ENCODE measurements at regions not wholly inside any gene's neighbourhood (a gene's known extent, or its start where the extent isn't known, plus 50 kb on each side); places are given as distances from the start of the nearest gene placed in this dataset.

DNA sequence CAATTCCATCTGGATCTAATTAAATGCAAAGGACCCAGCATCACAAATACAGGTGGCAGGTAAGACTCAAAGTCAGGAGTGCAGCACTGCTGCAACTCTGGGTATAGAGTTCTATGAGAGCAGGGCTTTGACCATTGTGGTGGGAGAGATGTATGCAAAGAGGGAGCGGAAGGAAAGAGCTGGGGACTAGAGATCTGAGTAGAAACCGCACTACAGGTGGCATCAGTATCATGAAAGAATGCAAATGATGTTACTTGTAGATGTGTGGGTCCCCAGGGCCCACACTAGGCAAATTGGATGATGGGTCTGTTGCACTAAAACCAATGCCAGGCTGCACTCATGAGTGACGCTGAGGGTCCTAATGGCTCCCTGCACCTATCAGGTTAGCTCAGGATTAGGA is 287.1 kb upstream of the ASIC2 start:
- Histone ChIP-seq H3K4me2 (replicated peaks; ENCODE audit: extremely low read depth, low read length, poor library complexity, severe bottlenecking) (no peak overlapping the region), H3K27me3 (ENCODE audit: control insufficient read depth in 2 of 2, insufficient read depth in 2 of 2, low read length in 2 of 2) (no peaks in the 10 kb centered on the region), H4K20me1 (ENCODE audit: insufficient read depth, low read length) (no peaks in the 10 kb centered on the region), H2AFZ (ENCODE audit: insufficient read depth, low read depth, low read length, poor library complexity, severe bottlenecking) (no peak overlapping the region), H3K36me3 (replicated peaks in 1 of 2; ENCODE audit: control insufficient read depth in 1 of 2, insufficient read depth in 2 of 2, low read length in 2 of 2) (no peaks in the 10 kb centered on the region), H3K9ac (ENCODE audit: insufficient read depth, low read length, poor library complexity, severe bottlenecking) (no peak overlapping the region), H3K27ac (ENCODE audit: low read depth in 1 of 2, low read length in 2 of 2) (no peak overlapping the region), H3K79me2 (ENCODE audit: insufficient read depth, low read length) (no peaks in the 10 kb centered on the region), H3K4me1 (ENCODE audit: control insufficient read depth in 1 of 2, insufficient read depth in 2 of 2, low read length in 2 of 2) (no peaks in the 10 kb centered on the region), H3K9me3 (replicated peaks in 1 of 2; ENCODE audit: control insufficient read depth in 1 of 2, insufficient read depth in 1 of 2, low read length in 2 of 2) (no peaks in the 10 kb centered on the region), H3K4me3 (replicated peaks in 1 of 3; ENCODE audit: low read depth in 2 of 3, low read length in 3 of 3) (no peak overlapping the region)
- intact Hi-C loops (cut with micrococcal nuclease): no loop called here
- Mint-ChIP-seq H3K36me3 (no peaks in the 10 kb centered on the region), H3K4me3 (no peak overlapping the region), H3K9me3 (peaks cover 0 to 10% (median 5%) of the 10 kb centered on the region in 7 donors), H3K27ac (no peak overlapping the region), H3K27me3 (ENCODE audit: low read depth in 3 of 3) (peaks cover 0 to 10% (median 0%) of the 10 kb centered on the region in 3 donors), H3K4me1 (no peaks in the 10 kb centered on the region)
- DNase-seq: no peak
- WGBS (ENCODE audit: insufficient coverage): 83% methylated on average over 2 of the region's 3 CpGs
- TF ChIP-seq CTCF (IDR thresholded peaks at IDR 0.05): no peak

GRCh38 chr17:33582661-33583060 is 289.6 kb upstream of the ASIC2 start:
- no peak overlapping the region for H3K4me3 ChIP-seq (replicated peaks in 1 of 3; ENCODE audit: low read depth in 2 of 3, low read length in 3 of 3)
- no peaks in the 10 kb centered on the region for H3K27me3 ChIP-seq (ENCODE audit: control insufficient read depth in 2 of 2, insufficient read depth in 2 of 2, low read length in 2 of 2)
- 58% methylated on average over 2 of the region's 2 CpGs for WGBS (ENCODE audit: insufficient coverage)
- intact Hi-C loops (cut with micrococcal nuclease): no loop called here
- TF ChIP-seq CTCF (IDR thresholded peaks at IDR 0.05): no peak
- peaks cover 0 to 10% (median 3%) of the 10 kb centered on the region in 7 donors for H3K9me3 Mint-ChIP-seq
- no peak overlapping the region for H3K4me3 Mint-ChIP-seq
- H3K27ac Mint-ChIP-seq: no peak overlapping the region
- H3K36me3 Mint-ChIP-seq: no peaks in the 10 kb centered on the region
- H3K4me1 ChIP-seq (ENCODE audit: control insufficient read depth in 1 of 2, insufficient read depth in 2 of 2, low read length in 2 of 2): no peaks in the 10 kb centered on the region
- peaks cover 0 to 15% (median 2%) of the 10 kb centered on the region in 3 donors for H3K27me3 Mint-ChIP-seq (ENCODE audit: low read depth in 3 of 3)
- H3K4me1 Mint-ChIP-seq: no peaks in the 10 kb centered on the region
- no peaks in the 10 kb centered on the region for H3K36me3 ChIP-seq (replicated peaks in 1 of 2; ENCODE audit: control insufficient read depth in 1 of 2, insufficient read depth in 2 of 2, low read length in 2 of 2)
- no peaks in the 10 kb centered on the region for H3K9me3 ChIP-seq (replicated peaks in 1 of 2; ENCODE audit: control insufficient read depth in 1 of 2, insufficient read depth in 1 of 2, low read length in 2 of 2)
- H3K4me2 ChIP-seq (replicated peaks; ENCODE audit: extremely low read depth, low read length, poor library complexity, severe bottlenecking): no peak overlapping the region
- no peaks in the 10 kb centered on the region for H4K20me1 ChIP-seq (ENCODE audit: insufficient read depth, low read length)
- H3K79me2 ChIP-seq (ENCODE audit: insufficient read depth, low read length): no peaks in the 10 kb centered on the region
- DNase-seq: no peak
- H3K27ac ChIP-seq (ENCODE audit: low read depth in 1 of 2, low read length in 2 of 2): no peak overlapping the region
- no peak overlapping the region for H2AFZ ChIP-seq (ENCODE audit: insufficient read depth, low read depth, low read length, poor library complexity, severe bottlenecking)
- H3K9ac ChIP-seq (ENCODE audit: insufficient read depth, low read length, poor library complexity, severe bottlenecking): no peak overlapping the region

Data from CD14-positive monocyte (primary cell).